GM12872 (cell line): ENCODE measurements at regions not wholly inside any gene's neighbourhood (a gene's known extent, or its start where the extent isn't known, plus 50 kb on each side); places are given as distances from the start of the nearest gene placed in this dataset.

Source experiments
- CTCF ChIP-seq: IDR thresholded peaks from 3 replicates; pipeline ENCODE4 v1.5.1; 2011; ENCODE audit warnings: low read depth, mild to moderate bottlenecking, low read length, moderate library complexity; ENCODE audit not compliant: insufficient read depth

GRCh38 chr11:70624598-70624993 is 226.3 kb downstream of the CTTN start:
- TF ChIP-seq CTCF, result no peak

- no peak for TF ChIP-seq CTCF
Observed at GRCh38 chr11:70625051-70625450, 226.7 kb downstream of the CTTN start.

- TF ChIP-seq CTCF, result no peak
Observed at GRCh38 chr11:70625582-70626518, 227.5 kb downstream of the CTTN start.

GRCh38 chr11:70627219-70627618 is 228.9 kb downstream of the CTTN start:
- TF ChIP-seq CTCF, result no peak

GRCh38 chr11:70628176-70628854 is 230.0 kb downstream of the CTTN start:
- TF ChIP-seq CTCF, result no peak

- no peak for TF ChIP-seq CTCF
Observed at GRCh38 chr11:70628855-70629844, 230.8 kb downstream of the CTTN start.
